ENCODE measurements at regions not wholly inside any gene's neighbourhood (a gene's known extent, or its start where the extent isn't known, plus 50 kb on each side); places are given as distances from the start of the nearest gene placed in this dataset.

GRCh38 chr4:27184508-27185155, 324.0 kb downstream of the STIM2 start:
- no peaks in the 10 kb centered on the region for H3K9me3 ChIP-seq (ENCODE audit: low read depth)
- in situ Hi-C loops (cut with MboI), result no loop called here
- no peak for DNase-seq
- H3K4me2 ChIP-seq (ENCODE audit: unreplicated experiment), result no peak overlapping the region
- 43 to 52% methylated on average over 6 of the region's 6 CpGs for WGBS, 2 experiments (ENCODE audit: low coverage in 1 of 2, low lambda C conversion rate in 2 of 2, missing lambda C conversion rate in 2 of 2)
- H4K20me1 ChIP-seq (ENCODE audit: insufficient read depth), result no peaks in the 10 kb centered on the region
- no peak overlapping the region for H3K4me3 ChIP-seq
- no peak overlapping the region for H3K9ac ChIP-seq
- H3K27ac ChIP-seq, result no peak overlapping the region
- no peaks in the 10 kb centered on the region for H3K4me1 ChIP-seq (ENCODE audit: insufficient read depth)
- H2AFZ ChIP-seq, result no peak overlapping the region
- H3K9me2 ChIP-seq (ENCODE audit: insufficient read depth), result no peaks in the 10 kb centered on the region
- TF ChIP-seq EZH2phosphoT487 (IDR thresholded peaks at IDR 0.05; ENCODE audit: insufficient read depth, low read depth) (no peak), EZH2 (IDR thresholded peaks at IDR 0.05; ENCODE audit: insufficient read depth, poor library complexity, severe bottlenecking) (no peak)
- no peaks in the 10 kb centered on the region for H3F3A ChIP-seq (ENCODE audit: insufficient read depth)
- no peaks in the 10 kb centered on the region for H3K79me2 ChIP-seq (ENCODE audit: insufficient read depth)
- no peaks in the 10 kb centered on the region for H3K36me3 ChIP-seq (ENCODE audit: low read depth)
- H3K27me3 ChIP-seq (replicated peaks; ENCODE audit: insufficient read depth), result no peaks in the 10 kb centered on the region

- Histone ChIP-seq H3K4me3 (no peak overlapping the region), H3K27ac (no peak overlapping the region), H3F3A (ENCODE audit: insufficient read depth) (no peaks in the 10 kb centered on the region), H3K27me3 (replicated peaks; ENCODE audit: insufficient read depth) (no peaks in the 10 kb centered on the region), H3K4me1 (ENCODE audit: insufficient read depth) (no peaks in the 10 kb centered on the region), H3K79me2 (ENCODE audit: insufficient read depth) (no peaks in the 10 kb centered on the region), H3K9ac (no peak overlapping the region), H3K4me2 (ENCODE audit: unreplicated experiment) (no peak overlapping the region), H3K9me2 (ENCODE audit: insufficient read depth) (no peaks in the 10 kb centered on the region), H3K9me3 (ENCODE audit: low read depth) (no peaks in the 10 kb centered on the region), H3K36me3 (ENCODE audit: low read depth) (no peaks in the 10 kb centered on the region), H2AFZ (no peak overlapping the region), H4K20me1 (ENCODE audit: insufficient read depth) (no peaks in the 10 kb centered on the region)
- WGBS, 2 experiments (ENCODE audit: low coverage in 1 of 2, low lambda C conversion rate in 2 of 2, missing lambda C conversion rate in 2 of 2), result 46 to 58% methylated on average over 4 of the region's 4 CpGs
- TF ChIP-seq EZH2phosphoT487 (IDR thresholded peaks at IDR 0.05; ENCODE audit: insufficient read depth, low read depth) (no peak), EZH2 (IDR thresholded peaks at IDR 0.05; ENCODE audit: insufficient read depth, poor library complexity, severe bottlenecking) (no peak)
- no peak for DNase-seq
- in situ Hi-C loops (cut with MboI), result no loop called here
Measured at GRCh38 chr4:27186710-27187109, 326.1 kb downstream of the STIM2 start.

GRCh38 chr4:27187786-27188185, 327.1 kb downstream of the STIM2 start:
- Histone ChIP-seq H3K27me3 (replicated peaks; ENCODE audit: insufficient read depth) (no peaks in the 10 kb centered on the region), H3K4me3 (no peak overlapping the region), H3K4me2 (ENCODE audit: unreplicated experiment) (no peak overlapping the region), H2AFZ (no peak overlapping the region), H3K9ac (no peak overlapping the region), H3F3A (ENCODE audit: insufficient read depth) (no peaks in the 10 kb centered on the region), H4K20me1 (ENCODE audit: insufficient read depth) (no peaks in the 10 kb centered on the region), H3K9me3 (ENCODE audit: low read depth) (no peaks in the 10 kb centered on the region), H3K36me3 (ENCODE audit: low read depth) (no peaks in the 10 kb centered on the region), H3K79me2 (ENCODE audit: insufficient read depth) (no peaks in the 10 kb centered on the region), H3K4me1 (ENCODE audit: insufficient read depth) (no peaks in the 10 kb centered on the region), H3K9me2 (ENCODE audit: insufficient read depth) (no peaks in the 10 kb centered on the region), H3K27ac (no peak overlapping the region)
- no peak for DNase-seq
- TF ChIP-seq EZH2phosphoT487 (IDR thresholded peaks at IDR 0.05; ENCODE audit: insufficient read depth, low read depth), result no peak
- no peak for TF ChIP-seq EZH2 (IDR thresholded peaks at IDR 0.05; ENCODE audit: insufficient read depth, poor library complexity, severe bottlenecking)
- in situ Hi-C loops (cut with MboI), result no loop called here
- WGBS, 2 experiments (ENCODE audit: low coverage in 1 of 2, low lambda C conversion rate in 2 of 2, missing lambda C conversion rate in 2 of 2), result 52 to 56% methylated on average over 2 of the region's 2 CpGs

- DNase-seq, result no peak
- in situ Hi-C loops (cut with MboI), result no loop called here
- Histone ChIP-seq H2AFZ (no peak overlapping the region), H3K4me2 (ENCODE audit: unreplicated experiment) (no peak overlapping the region), H3K4me1 (ENCODE audit: insufficient read depth) (no peaks in the 10 kb centered on the region), H3F3A (ENCODE audit: insufficient read depth) (no peaks in the 10 kb centered on the region), H3K27ac (no peak overlapping the region), H3K27me3 (replicated peaks; ENCODE audit: insufficient read depth) (no peaks in the 10 kb centered on the region), H3K36me3 (ENCODE audit: low read depth) (no peaks in the 10 kb centered on the region), H3K9ac (no peak overlapping the region), H3K4me3 (no peak overlapping the region), H3K9me3 (ENCODE audit: low read depth) (no peaks in the 10 kb centered on the region), H3K9me2 (ENCODE audit: insufficient read depth) (no peaks in the 10 kb centered on the region), H4K20me1 (ENCODE audit: insufficient read depth) (no peaks in the 10 kb centered on the region), H3K79me2 (ENCODE audit: insufficient read depth) (no peaks in the 10 kb centered on the region)
- TF ChIP-seq EZH2 (IDR thresholded peaks at IDR 0.05; ENCODE audit: insufficient read depth, poor library complexity, severe bottlenecking) (no peak), EZH2phosphoT487 (IDR thresholded peaks at IDR 0.05; ENCODE audit: insufficient read depth, low read depth) (no peak)
- 53 to 56% methylated on average over 6 of the region's 6 CpGs for WGBS, 2 experiments (ENCODE audit: low coverage in 1 of 2, low lambda C conversion rate in 2 of 2, missing lambda C conversion rate in 2 of 2)
Measured at GRCh38 chr4:27189683-27190082, 329.0 kb downstream of the STIM2 start.

GRCh38 chr4:27191592-27191991, 331.0 kb downstream of the STIM2 start:
- Histone ChIP-seq H3K27me3 (replicated peaks; ENCODE audit: insufficient read depth) (no peaks in the 10 kb centered on the region), H2AFZ (no peak overlapping the region), H3K4me3 (no peak overlapping the region), H3K36me3 (ENCODE audit: low read depth) (no peaks in the 10 kb centered on the region), H3K9me3 (ENCODE audit: low read depth) (no peaks in the 10 kb centered on the region), H3K4me1 (ENCODE audit: insufficient read depth) (no peaks in the 10 kb centered on the region), H3K79me2 (ENCODE audit: insufficient read depth) (no peaks in the 10 kb centered on the region), H3K9ac (no peak overlapping the region), H3K27ac (no peak overlapping the region), H4K20me1 (ENCODE audit: insufficient read depth) (no peaks in the 10 kb centered on the region), H3F3A (ENCODE audit: insufficient read depth) (no peaks in the 10 kb centered on the region), H3K9me2 (ENCODE audit: insufficient read depth) (no peaks in the 10 kb centered on the region), H3K4me2 (ENCODE audit: unreplicated experiment) (no peak overlapping the region)
- TF ChIP-seq EZH2 (IDR thresholded peaks at IDR 0.05; ENCODE audit: insufficient read depth, poor library complexity, severe bottlenecking), result no peak
- TF ChIP-seq EZH2phosphoT487 (IDR thresholded peaks at IDR 0.05; ENCODE audit: insufficient read depth, low read depth), result no peak
- in situ Hi-C loops (cut with MboI), result no loop called here
- DNase-seq, result no peak
- WGBS, 2 experiments (ENCODE audit: low coverage in 1 of 2, low lambda C conversion rate in 2 of 2, missing lambda C conversion rate in 2 of 2), result 13 to 57% methylated on average over 1 of the region's 1 CpG
